ENCODE measurements at regions not wholly inside any gene's neighbourhood (a gene's known extent, or its start where the extent isn't known, plus 50 kb on each side); places are given as distances from the start of the nearest gene placed in this dataset.

GRCh38 chr7:26560526-26561256 is 269.0 kb downstream of the SNX10 start:
- Histone ChIP-seq H3K27ac (no peak overlapping the region), H3K36me3 (replicated peaks; ENCODE audit: insufficient read depth, low read depth) (no peaks in the 10 kb centered on the region), H4K20me1 (ENCODE audit: insufficient read depth, poor library complexity, severe bottlenecking) (no peaks in the 10 kb centered on the region), H3K4me2 (no peak overlapping the region), H3K4me3 (no peak overlapping the region), H2AFZ (no peak overlapping the region), H3K79me2 (no peaks in the 10 kb centered on the region), H3K4me1 (ENCODE audit: insufficient read depth) (no peaks in the 10 kb centered on the region), H3K9me2 (replicated peaks; ENCODE audit: insufficient read depth) (no peaks in the 10 kb centered on the region), H3K9me3 (ENCODE audit: low read depth) (no peaks in the 10 kb centered on the region), H3K27me3 (no peaks in the 10 kb centered on the region)
- WGBS (ENCODE audit: low lambda C conversion rate, missing lambda C conversion rate): 52% methylated on average over 5 of the region's 5 CpGs
- DNase-seq (ENCODE audit: low spot score): no peak
- TF ChIP-seq EZH2 (IDR thresholded peaks at IDR 0.05; ENCODE audit: borderline replicate concordance) (no peak), EZH2phosphoT487 (IDR thresholded peaks at IDR 0.05; ENCODE audit: low read depth, severe bottlenecking, unreplicated experiment) (no peak), CTCF (IDR thresholded peaks at IDR 0.05; ENCODE audit: poor library complexity) (no peak)

GRCh38 chr7:26562841-26563240 is 271.2 kb downstream of the SNX10 start:
- H3K4me1 ChIP-seq (ENCODE audit: insufficient read depth): no peaks in the 10 kb centered on the region
- H4K20me1 ChIP-seq (ENCODE audit: insufficient read depth, poor library complexity, severe bottlenecking): no peaks in the 10 kb centered on the region
- no peaks in the 10 kb centered on the region for H3K27me3 ChIP-seq
- no peak for TF ChIP-seq EZH2phosphoT487 (IDR thresholded peaks at IDR 0.05; ENCODE audit: low read depth, severe bottlenecking, unreplicated experiment)
- TF ChIP-seq EZH2 (IDR thresholded peaks at IDR 0.05; ENCODE audit: borderline replicate concordance): no peak
- TF ChIP-seq CTCF (IDR thresholded peaks at IDR 0.05; ENCODE audit: poor library complexity): no peak
- no peaks in the 10 kb centered on the region for H3K79me2 ChIP-seq
- no peak overlapping the region for H3K4me2 ChIP-seq
- no peaks in the 10 kb centered on the region for H3K9me3 ChIP-seq (ENCODE audit: low read depth)
- no peak overlapping the region for H3K4me3 ChIP-seq
- H3K27ac ChIP-seq: no peak overlapping the region
- H3K9me2 ChIP-seq (replicated peaks; ENCODE audit: insufficient read depth): no peaks in the 10 kb centered on the region
- no peaks in the 10 kb centered on the region for H3K36me3 ChIP-seq (replicated peaks; ENCODE audit: insufficient read depth, low read depth)
- no peak overlapping the region for H2AFZ ChIP-seq
- no peak for DNase-seq (ENCODE audit: low spot score)
- WGBS (ENCODE audit: low lambda C conversion rate, missing lambda C conversion rate): 86% methylated on average over 3 of the region's 3 CpGs

GRCh38 chr7:26563406-26563805 is 271.7 kb downstream of the SNX10 start:
- Histone ChIP-seq H3K4me1 (ENCODE audit: insufficient read depth) (no peaks in the 10 kb centered on the region), H3K27me3 (no peaks in the 10 kb centered on the region), H3K4me3 (no peak overlapping the region), H3K36me3 (replicated peaks; ENCODE audit: insufficient read depth, low read depth) (no peaks in the 10 kb centered on the region), H3K4me2 (no peak overlapping the region), H2AFZ (no peak overlapping the region), H3K27ac (no peak overlapping the region), H3K9me3 (ENCODE audit: low read depth) (no peaks in the 10 kb centered on the region), H3K79me2 (no peaks in the 10 kb centered on the region), H4K20me1 (ENCODE audit: insufficient read depth, poor library complexity, severe bottlenecking) (no peaks in the 10 kb centered on the region), H3K9me2 (replicated peaks; ENCODE audit: insufficient read depth) (no peaks in the 10 kb centered on the region)
- TF ChIP-seq CTCF (IDR thresholded peaks at IDR 0.05; ENCODE audit: poor library complexity) (no peak), EZH2phosphoT487 (IDR thresholded peaks at IDR 0.05; ENCODE audit: low read depth, severe bottlenecking, unreplicated experiment) (no peak), EZH2 (IDR thresholded peaks at IDR 0.05; ENCODE audit: borderline replicate concordance) (no peak)
- DNase-seq (ENCODE audit: low spot score): no peak
- 97% methylated on average over 1 of the region's 1 CpG for WGBS (ENCODE audit: low lambda C conversion rate, missing lambda C conversion rate)

All from hepatocyte (in vitro differentiated cells).